ENCODE measurements at regions not wholly inside any gene's neighbourhood (a gene's known extent, or its start where the extent isn't known, plus 50 kb on each side); places are given as distances from the start of the nearest gene placed in this dataset.
"Not testable (repeated sequence)": the region's sequence is repeated elsewhere in the genome, so short reads cannot be mapped to it uniquely, and the experiment has no call there.

- DNase-seq = no peak
These were observed 77.9 kb upstream of the FLT1 start for GRCh38 chr13:28572871-28573270.

GRCh38 chr13:28570356-28570755 is 75.4 kb upstream of the FLT1 start:
- DNase-seq = not testable (repeated sequence)

- DNase-seq = no peak
These were observed 75.0 kb upstream of the FLT1 start for GRCh38 chr13:28569886-28570285.

- no peak for DNase-seq
These were observed 73.4 kb upstream of the FLT1 start for GRCh38 chr13:28568286-28568685.

- DNase-seq = no peak
These were observed 72.0 kb upstream of the FLT1 start for GRCh38 chr13:28566891-28567290.

- no peak for DNase-seq
These were observed 71.4 kb upstream of the FLT1 start for GRCh38 chr13:28566283-28566682.

GRCh38 chr13:28564030-28564429 is 69.1 kb upstream of the FLT1 start:
- DNase-seq = no peak

- DNase-seq = no peak
These were observed 68.7 kb upstream of the FLT1 start for GRCh38 chr13:28563609-28564008.

GRCh38 chr13:28560612-28561011 is 65.7 kb upstream of the FLT1 start:
- no peak for DNase-seq

GRCh38 chr13:28559636-28560259 is 64.8 kb upstream of the FLT1 start:
- no peak for DNase-seq

- DNase-seq = no peak
These were observed 63.6 kb upstream of the FLT1 start for GRCh38 chr13:28558567-28558966.

GRCh38 chr13:28557725-28558520 is 63.0 kb upstream of the FLT1 start:
- no peak for DNase-seq

GRCh38 chr13:28555096-28555495 is 60.2 kb upstream of the FLT1 start:
- DNase-seq = no peak

- DNase-seq = no peak
These were observed 59.0 kb upstream of the FLT1 start for GRCh38 chr13:28553971-28554370.

- no peak for DNase-seq
These were observed 57.4 kb upstream of the FLT1 start for GRCh38 chr13:28552288-28552687.

- no peak for DNase-seq
These were observed 56.6 kb upstream of the FLT1 start for GRCh38 chr13:28551498-28551895.

- no peak for DNase-seq
These were observed 56.0 kb upstream of the FLT1 start for GRCh38 chr13:28550721-28551497.

- DNase-seq = no peak
These were observed 55.2 kb upstream of the FLT1 start for GRCh38 chr13:28550091-28550490.

GRCh38 chr13:28548872-28549271 is 53.9 kb upstream of the FLT1 start:
- no peak for DNase-seq

- no peak for DNase-seq
These were observed 53.5 kb upstream of the FLT1 start for GRCh38 chr13:28548468-28548867.

- DNase-seq = no peak
These were observed 50.8 kb upstream of the FLT1 start for GRCh38 chr13:28545583-28546333.

Data from CD4-positive, alpha-beta T cell treated with Interleukin-17A for 1 hour (primary cell).